HG02623 (cell line): ENCODE measurements at regions not wholly inside any gene's neighbourhood (a gene's known extent, or its start where the extent isn't known, plus 50 kb on each side); places are given as distances from the start of the nearest gene placed in this dataset.
"Not testable (repeated sequence)": the region's sequence is repeated elsewhere in the genome, so short reads cannot be mapped to it uniquely, and the experiment has no call there.

Experiments used
- ATAC-seq: cut with Tn5 transposase; IDR thresholded peaks from one replicate; pipeline ENCODE4 v1.9.1; 2021; ENCODE audit warnings: moderate library complexity; ENCODE audit not compliant: unreplicated experiment

- ATAC-seq: no peak
These were observed 120.5 kb downstream of the APIP start for GRCh38 chr11:34795641-34796040.

DNA sequence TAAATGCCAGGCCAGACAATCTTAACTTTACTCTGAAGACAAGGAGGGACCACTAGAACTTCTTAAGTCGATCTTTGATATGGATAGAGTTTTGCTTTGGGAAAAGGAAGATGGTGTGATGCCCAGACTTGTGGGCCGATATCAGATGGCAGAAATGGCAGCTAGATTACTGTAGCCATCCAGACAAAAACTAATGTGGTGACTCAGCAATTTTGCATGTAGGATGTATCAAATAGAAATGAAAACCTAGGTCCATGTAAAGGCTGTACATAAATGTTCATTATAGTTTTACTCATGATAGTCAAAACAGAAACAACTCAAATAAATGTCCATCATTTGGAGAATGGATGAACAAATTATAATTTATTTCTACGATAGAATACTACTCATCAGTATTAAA, 121.5 kb downstream of the APIP start:
- ATAC-seq: no peak

DNA sequence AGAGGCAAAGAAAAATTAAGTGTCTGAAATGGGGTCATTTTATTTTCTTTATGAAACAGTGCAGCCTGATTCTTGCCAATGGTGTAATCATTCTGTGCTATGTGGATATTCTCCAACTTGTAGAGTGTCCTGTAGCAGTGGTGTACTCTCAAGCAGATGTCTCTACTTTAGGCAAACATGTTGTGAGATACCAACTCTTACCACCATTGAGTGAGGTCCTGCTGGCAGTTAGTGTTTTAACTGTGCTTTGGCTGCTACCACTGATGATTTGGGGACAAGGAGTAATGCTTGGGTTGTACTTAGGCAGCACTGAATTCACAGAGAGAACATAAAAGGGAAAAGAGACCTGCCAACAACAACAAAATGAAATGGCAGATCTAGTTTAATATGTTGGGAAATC, 122.5 kb downstream of the APIP start:
- ATAC-seq: no peak

GRCh38 chr11:34792814-34793258, 123.3 kb downstream of the APIP start:
- ATAC-seq: no peak

DNA sequence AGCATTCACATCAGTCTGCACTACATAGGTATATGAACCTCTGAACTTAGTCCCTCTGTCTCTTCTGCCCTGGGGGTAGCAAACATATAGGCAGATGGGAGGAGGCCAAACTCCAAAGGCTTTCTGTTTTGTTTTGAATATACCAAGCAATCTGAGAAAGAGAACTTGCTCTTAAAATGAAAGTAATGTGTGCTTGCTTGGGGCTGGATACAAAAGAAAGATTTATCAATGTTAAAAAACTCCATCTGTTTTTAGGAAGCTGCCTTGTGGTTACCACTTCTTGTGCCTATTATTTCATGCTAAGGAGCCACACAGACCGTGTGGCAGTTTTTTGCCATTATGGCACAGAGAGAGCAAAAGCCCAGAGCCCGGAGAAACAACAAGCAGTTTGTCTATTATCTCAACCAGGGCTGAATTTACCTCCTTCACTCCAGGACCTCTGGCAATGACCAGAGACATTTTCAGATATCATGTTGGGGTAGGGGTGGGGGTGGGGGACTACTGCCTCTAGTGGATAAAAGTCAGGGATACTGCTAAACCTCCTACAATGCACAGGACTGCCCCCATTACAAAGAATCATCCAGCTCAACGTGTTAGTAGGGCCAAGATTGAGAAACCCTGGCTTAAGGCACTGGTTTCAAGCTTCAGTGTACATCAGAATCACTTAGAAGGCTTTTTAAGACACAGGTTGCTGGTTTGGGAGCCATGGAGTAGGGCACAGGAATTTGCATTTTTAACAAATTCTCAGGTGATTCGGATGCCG, 124.2 kb downstream of the APIP start:
- ATAC-seq: no peak

DNA sequence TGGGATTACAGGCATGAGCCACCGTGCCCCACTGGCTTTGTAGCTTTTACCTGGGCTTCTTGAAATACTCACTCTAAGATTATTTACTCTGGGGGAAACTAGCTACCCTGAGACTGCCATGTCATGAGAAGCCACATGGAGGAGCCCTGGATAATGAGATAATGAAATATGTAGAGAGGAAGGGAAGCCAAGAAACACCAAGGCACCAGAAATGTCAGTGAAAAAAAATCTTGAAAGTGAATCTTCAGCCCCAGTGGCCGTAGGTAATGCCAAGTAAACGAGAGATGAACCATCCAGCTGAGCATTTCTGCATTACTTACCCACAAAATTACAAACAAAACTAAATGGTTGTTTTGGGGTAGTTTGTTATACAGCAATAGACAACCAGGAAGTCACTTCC, 125.6 kb downstream of the APIP start:
- ATAC-seq: no peak

- ATAC-seq: no peak
These were observed 126.9 kb downstream of the APIP start for GRCh38 chr11:34789196-34789834.

- ATAC-seq: no peak
These were observed 127.5 kb downstream of the APIP start for GRCh38 chr11:34788642-34789041.

GRCh38 chr11:34787895-34788294, 128.3 kb downstream of the APIP start:
- no peak for ATAC-seq

DNA sequence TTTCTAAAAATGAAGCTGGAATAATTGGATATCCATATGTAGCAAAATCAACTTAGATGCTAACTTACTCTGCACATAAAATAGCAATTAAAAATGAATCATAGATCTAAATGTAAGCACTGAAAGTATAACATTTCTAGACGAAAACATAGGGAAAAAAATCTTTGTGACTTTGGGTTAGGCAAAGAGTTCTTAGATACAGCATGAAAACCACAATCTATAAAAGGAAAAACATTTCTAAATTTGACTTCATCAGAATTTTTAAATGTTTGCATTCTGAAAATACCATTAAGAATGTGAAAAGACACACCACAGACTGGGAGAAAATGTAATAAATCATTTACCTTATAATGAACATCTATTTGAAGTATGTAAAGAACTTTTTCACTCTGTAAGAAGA, 128.8 kb downstream of the APIP start:
- no peak for ATAC-seq

GRCh38 chr11:34784318-34784841, 131.8 kb downstream of the APIP start:
- no peak for ATAC-seq

GRCh38 chr11:34783816-34784317, 132.3 kb downstream of the APIP start:
- no peak for ATAC-seq

GRCh38 chr11:34781826-34782225, 134.4 kb downstream of the APIP start:
- not testable (repeated sequence) for ATAC-seq

GRCh38 chr11:34775417-34775888, 140.7 kb downstream of the APIP start:
- no peak for ATAC-seq

DNA sequence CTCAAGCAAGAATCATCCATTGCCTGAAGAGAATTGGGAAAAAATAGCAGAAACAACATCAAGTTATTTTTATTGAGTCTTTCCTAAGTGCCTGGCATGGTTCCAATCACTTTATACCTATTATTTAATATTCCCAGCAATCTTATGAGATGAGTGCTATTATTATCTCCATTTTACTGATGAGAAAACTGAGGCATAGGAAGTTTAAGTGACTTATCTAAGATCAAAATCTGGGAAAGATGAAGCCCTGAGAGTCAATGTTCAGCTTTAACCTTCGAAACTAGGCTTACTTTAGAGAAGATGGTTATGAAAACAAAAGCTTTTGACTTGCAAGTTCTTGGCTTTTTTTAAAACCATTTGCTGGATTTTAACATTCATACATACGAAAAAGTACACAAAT, 141.6 kb downstream of the APIP start:
- no peak for ATAC-seq

DNA sequence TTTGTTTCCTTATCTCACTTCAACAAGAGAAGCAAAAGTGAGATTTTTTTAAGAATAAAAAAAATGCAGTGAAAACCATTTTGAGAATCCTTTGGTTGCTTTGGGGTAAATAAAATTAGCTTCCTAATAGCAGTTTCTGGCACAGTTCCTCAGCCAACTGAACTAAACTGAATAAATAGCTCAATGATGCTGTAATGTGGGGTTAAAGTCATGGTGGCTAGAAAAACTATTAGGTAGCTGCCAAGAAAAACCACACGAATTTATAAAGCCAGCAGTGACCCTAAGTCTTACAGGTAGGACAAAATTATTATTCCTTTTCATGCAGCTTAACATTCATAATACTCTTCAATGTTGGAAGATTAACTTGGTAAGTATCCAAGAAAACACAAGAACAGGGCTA, 142.4 kb downstream of the APIP start:
- ATAC-seq: no peak

GRCh38 chr11:34773211-34773610, 143.0 kb downstream of the APIP start:
- ATAC-seq: no peak

DNA sequence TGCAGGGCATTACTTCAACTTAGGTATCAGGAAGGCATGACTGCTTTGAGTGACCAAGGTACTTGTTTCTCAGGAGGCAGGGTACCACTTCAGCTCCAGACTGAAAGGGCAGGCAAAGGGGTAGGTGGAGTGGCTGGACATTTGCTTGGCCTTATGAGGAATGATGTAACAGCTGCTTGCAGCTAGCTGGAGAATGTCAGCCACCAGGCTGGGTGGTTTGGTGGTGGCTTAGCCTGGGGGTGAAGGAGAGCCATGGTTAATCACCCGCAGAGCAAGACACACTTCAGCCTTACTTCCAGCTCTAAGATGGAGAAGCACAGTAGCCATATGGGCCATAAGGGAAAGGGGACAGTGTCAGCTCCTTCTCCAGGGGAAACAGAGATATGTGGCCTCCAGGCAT, 146.1 kb downstream of the APIP start:
- ATAC-seq: no peak

DNA sequence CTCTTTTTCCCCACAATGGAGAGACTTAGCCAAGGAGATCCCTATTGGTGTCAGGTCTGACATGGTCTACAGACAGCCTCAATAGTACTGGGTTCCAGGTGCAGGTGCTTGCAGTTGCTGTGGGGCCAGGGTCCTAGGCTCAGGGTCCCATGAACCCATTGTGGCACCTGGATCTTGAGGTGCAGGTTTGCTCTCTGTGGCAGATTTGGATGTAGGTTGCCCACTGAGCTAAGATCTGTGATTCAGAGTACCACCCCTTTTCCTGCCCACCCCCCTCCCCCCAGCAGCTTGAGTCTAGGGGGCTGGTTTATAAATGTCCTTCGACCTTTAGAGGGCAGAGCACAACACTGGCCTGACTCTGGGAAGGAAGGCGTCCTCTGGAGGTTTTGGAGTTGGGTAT, 147.0 kb downstream of the APIP start:
- no peak for ATAC-seq

DNA sequence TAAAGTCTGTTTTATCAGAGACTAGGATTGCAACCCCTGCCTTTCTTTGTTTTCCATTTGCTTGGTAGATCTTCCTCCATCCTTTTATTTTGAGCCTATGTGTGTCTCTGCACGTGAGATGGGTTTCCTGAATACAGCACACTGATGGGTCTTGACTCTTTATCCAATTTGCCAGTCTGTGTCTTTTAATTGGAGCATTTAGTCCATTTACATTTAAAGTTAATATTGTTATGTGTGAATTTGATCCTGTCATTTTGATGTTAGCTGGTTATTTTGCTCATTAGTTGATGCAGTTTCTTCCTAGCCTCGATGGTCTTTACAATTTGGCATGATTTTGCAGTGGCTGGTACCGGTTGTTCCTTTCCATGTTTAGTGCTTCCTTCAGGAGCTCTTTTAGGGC, 141.7 kb downstream of the EHF start:
- ATAC-seq: not testable (repeated sequence)

DNA sequence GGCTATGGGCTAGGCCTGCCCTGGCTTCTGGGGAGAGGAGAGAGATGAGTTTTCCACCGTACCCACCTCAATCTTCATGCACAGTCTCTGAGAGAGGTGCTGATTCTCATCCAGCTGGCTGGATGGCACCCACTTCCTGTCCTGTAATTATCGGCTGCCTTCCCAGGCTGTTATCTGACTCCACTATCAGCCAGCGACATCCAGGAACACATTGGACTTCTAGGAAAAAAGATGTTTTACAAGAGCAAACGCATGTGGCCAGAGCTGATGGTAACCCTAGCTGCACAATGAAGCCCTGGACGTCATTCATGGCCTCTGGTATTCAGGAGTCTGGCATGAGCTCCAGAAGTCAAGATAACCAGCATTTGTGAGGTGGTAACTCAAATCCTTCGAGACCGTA, 137.4 kb downstream of the EHF start:
- no peak for ATAC-seq

GRCh38 chr11:34757026-34757451, 136.1 kb downstream of the EHF start:
- ATAC-seq: no peak
